Nephron progenitor cell (in vitro differentiated cells): ENCODE measurements at regions not wholly inside any gene's neighbourhood (a gene's known extent, or its start where the extent isn't known, plus 50 kb on each side); places are given as distances from the start of the nearest gene placed in this dataset.
"Not testable (repeated sequence)": the region's sequence is repeated elsewhere in the genome, so short reads cannot be mapped to it uniquely, and the experiment has no call there.

Experiments
- DNase-seq: peaks from one replicate; pipeline ENCODE4 v3.0.0; 2021
- H3K27ac Mint-ChIP-seq: 2 replicates; pipeline ENCODE4 v1.8.0; 2021; ENCODE audit warnings: mild to moderate bottlenecking, moderate library complexity, mixed read lengths
- H3K27me3 Mint-ChIP-seq: 2 replicates; pipeline ENCODE4 v1.8.0; 2021; ENCODE audit warnings: mild to moderate bottlenecking, low read depth, mixed read lengths; ENCODE audit not compliant: poor library complexity
- H3K36me3 Mint-ChIP-seq: 2 replicates; pipeline ENCODE4 v1.8.0; 2021; ENCODE audit warnings: low read depth, mixed read lengths
- H3K4me1 Mint-ChIP-seq: 2 replicates; pipeline ENCODE4 v1.8.0; 2021; ENCODE audit warnings: mixed read lengths
- H3K4me3 Mint-ChIP-seq: 2 replicates; pipeline ENCODE4 v1.8.0; 2021; ENCODE audit warnings: mild to moderate bottlenecking, moderate library complexity, mixed read lengths
- H3K9me3 Mint-ChIP-seq: 2 replicates; pipeline ENCODE4 v1.8.0; 2021; ENCODE audit warnings: mild to moderate bottlenecking, moderate library complexity, mixed read lengths
- CTCF ChIP-seq: fragments of 200-600 bp; sonication (generic); IDR thresholded peaks from 2 replicates; pipeline ENCODE4 v1.5.0; 2021; ENCODE audit warnings: antibody characterized with exemption

GRCh38 chr11:71091506-71092265 lies 160.7 kb downstream of the SHANK2 start:
- H3K4me3 Mint-ChIP-seq, result no peak overlapping the region
- peaks cover 4% of the 10 kb centered on the region for H3K4me1 Mint-ChIP-seq
- no peak overlapping the region for H3K27ac Mint-ChIP-seq

GRCh38 chr11:71089571-71089970 lies 162.8 kb downstream of the SHANK2 start:
- H3K9me3 Mint-ChIP-seq, result no peaks in the 10 kb centered on the region
- no peak for DNase-seq
- H3K27me3 Mint-ChIP-seq, result peaks cover 15% of the 10 kb centered on the region
- TF ChIP-seq CTCF, result no peak
- no peak overlapping the region for H3K4me3 Mint-ChIP-seq
- no peak overlapping the region for H3K27ac Mint-ChIP-seq
- H3K4me1 Mint-ChIP-seq, result peaks cover 4% of the 10 kb centered on the region
- H3K36me3 Mint-ChIP-seq, result no peaks in the 10 kb centered on the region

More at GRCh38 chr11:71091506-71092265, 160.7 kb downstream of the SHANK2 start:
- DNase-seq, result no peak
- H3K27me3 Mint-ChIP-seq, result peaks cover 14% of the 10 kb centered on the region
- no peaks in the 10 kb centered on the region for H3K36me3 Mint-ChIP-seq
- H3K9me3 Mint-ChIP-seq, result no peaks in the 10 kb centered on the region
- TF ChIP-seq CTCF, result no peak

DNA sequence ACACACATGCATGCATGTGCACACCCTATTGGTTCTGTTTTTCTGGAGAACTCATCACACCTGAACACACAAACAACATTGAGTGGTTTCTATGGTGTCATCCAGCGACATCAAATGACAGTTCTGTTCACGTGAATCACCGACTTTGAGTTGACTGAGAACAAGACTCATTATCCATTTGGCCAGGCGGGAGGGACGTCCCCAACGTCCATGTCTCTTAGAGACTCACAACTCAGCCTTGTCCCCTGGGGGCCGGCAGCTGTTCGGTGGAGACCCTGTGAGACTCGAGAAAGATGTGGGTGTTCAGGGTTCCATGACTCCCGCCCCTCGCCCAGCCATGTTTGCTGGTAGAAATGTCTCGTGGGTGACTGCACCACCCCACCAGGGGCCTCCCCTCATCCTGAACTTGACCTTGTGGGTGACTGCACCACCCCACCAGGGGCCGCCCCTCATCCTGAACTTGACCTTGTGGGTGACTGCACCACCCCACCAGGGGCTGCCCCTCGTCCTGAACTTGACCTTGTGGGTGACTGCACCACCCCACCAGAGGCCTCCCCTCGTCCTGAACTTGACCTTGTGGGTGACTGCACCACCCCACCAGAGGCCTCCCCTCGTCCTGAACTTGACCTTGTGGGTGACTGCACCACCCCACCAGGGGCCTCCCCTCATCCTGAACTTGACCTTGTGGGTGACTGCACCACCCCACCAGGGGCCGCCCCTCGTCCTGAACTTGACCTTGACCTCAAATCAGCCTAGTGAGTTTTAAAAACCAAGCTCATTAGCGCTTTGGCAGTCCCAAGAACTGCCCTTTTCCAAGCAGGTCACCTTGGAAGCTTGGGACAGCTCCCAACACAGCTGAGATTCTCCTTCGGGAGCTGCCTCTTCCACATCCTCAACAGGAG lies 163.8 kb downstream of the SHANK2 start:
- H3K36me3 Mint-ChIP-seq, DNase-seq, H3K4me1 Mint-ChIP-seq, H3K27ac Mint-ChIP-seq, H3K9me3 Mint-ChIP-seq, H3K4me3 Mint-ChIP-seq: not testable (repeated sequence)
- H3K27me3 Mint-ChIP-seq, result peaks cover 16% of the 10 kb centered on the region

- TF ChIP-seq CTCF, result peak; percentile 57
- Mint-ChIP-seq H3K4me1 (peaks cover 4% of the 10 kb centered on the region), H3K9me3 (no peaks in the 10 kb centered on the region), H3K4me3 (no peak overlapping the region), H3K27ac (no peak overlapping the region), H3K36me3 (no peaks in the 10 kb centered on the region), H3K27me3 (peaks cover 15% of the 10 kb centered on the region)
- peak; percentile 64 for DNase-seq
Observed at GRCh38 chr11:71086687-71087258, 165.6 kb downstream of the SHANK2 start.

- Mint-ChIP-seq H3K9me3 (no peaks in the 10 kb centered on the region), H3K27ac (no peak overlapping the region), H3K27me3 (peaks cover 16% of the 10 kb centered on the region), H3K4me3 (no peak overlapping the region), H3K36me3 (no peaks in the 10 kb centered on the region), H3K4me1 (peaks cover under 1% of the 10 kb centered on the region)
- TF ChIP-seq CTCF, result no peak
- no peak for DNase-seq
Observed at GRCh38 chr11:71084306-71085012, 167.9 kb downstream of the SHANK2 start.

GRCh38 chr11:71083105-71083504 lies 169.3 kb downstream of the SHANK2 start:
- no peak overlapping the region for H3K27ac Mint-ChIP-seq
- no peak for TF ChIP-seq CTCF
- DNase-seq, result no peak
- H3K4me3 Mint-ChIP-seq, result no peak overlapping the region
- peaks cover 17% of the 10 kb centered on the region for H3K27me3 Mint-ChIP-seq
- H3K4me1 Mint-ChIP-seq, result no peaks in the 10 kb centered on the region
- peaks cover 9% of the 10 kb centered on the region for H3K9me3 Mint-ChIP-seq
- no peaks in the 10 kb centered on the region for H3K36me3 Mint-ChIP-seq
